OCI-LY7 (cell line): ENCODE measurements at regions not wholly inside any gene's neighbourhood (a gene's known extent, or its start where the extent isn't known, plus 50 kb on each side); places are given as distances from the start of the nearest gene placed in this dataset.

ENCODE experiments used
- CTCF ChIP-seq: fragments of 200-600 bp; sonication (generic); conservative IDR thresholded peaks from 2 replicates; pipeline ENCODE4 v1.5.1; 2014; ENCODE audit warnings: mild to moderate bottlenecking, antibody characterized with exemption, low read length, moderate library complexity, mixed read lengths
- EZH2phosphoT487 ChIP-seq: fragments of 200-600 bp; sonication (generic); IDR thresholded peaks from 2 replicates; pipeline ENCODE4 v1.6.1; 2018; ENCODE audit warnings: low read depth, borderline replicate concordance, mild to moderate bottlenecking, mixed run types, antibody characterized with exemption, low read length, moderate library complexity, mixed read lengths

GRCh38 chr1:222068937-222069336 lies 327.0 kb upstream of the DUSP10 start:
- no peak for TF ChIP-seq CTCF
- no peak for TF ChIP-seq EZH2phosphoT487
